ENCODE measurements at regions not wholly inside any gene's neighbourhood (a gene's known extent, or its start where the extent isn't known, plus 50 kb on each side); places are given as distances from the start of the nearest gene placed in this dataset.

GRCh38 chr2:198715302-198715835, 742.4 kb downstream of the SATB2 start:
- no peak for TF ChIP-seq CTCF (conservative IDR thresholded peaks at IDR 0.05; ENCODE audit: low read depth, low read length)
- no peak for TF ChIP-seq EZH2phosphoT487 (IDR thresholded peaks at IDR 0.05; ENCODE audit: borderline replicate concordance, low read length)

Data from PC-3 (cell line).